OCI-LY1 (cell line): ENCODE measurements at regions not wholly inside any gene's neighbourhood (a gene's known extent, or its start where the extent isn't known, plus 50 kb on each side); places are given as distances from the start of the nearest gene placed in this dataset.

Source experiments
- H2AFZ ChIP-seq: fragments of 200-600 bp; sonication (generic), shearing (Covaris generic); 2 replicates; pipeline ENCODE4 v1.6.0; 2014; ENCODE audit warnings: antibody characterized with exemption, mild to moderate bottlenecking, low read length
- H3F3A ChIP-seq: fragments of 200-600 bp; sonication (generic), shearing (Covaris generic); 2 replicates; pipeline ENCODE4 v1.6.0; 2014; ENCODE audit warnings: mild to moderate bottlenecking, antibody characterized with exemption, low read length, moderate library complexity; ENCODE audit not compliant: insufficient read depth
- H3K27ac ChIP-seq: fragments of 200-600 bp; sonication (generic); 2 replicates; pipeline ENCODE4 v1.5.1; 2014; ENCODE audit warnings: low read length, mixed run types, mild to moderate bottlenecking, low read depth; ENCODE audit not compliant: poor library complexity, severe bottlenecking
- H3K27me3 ChIP-seq: fragments of 200-600 bp; sonication (generic); 2 replicates; pipeline ENCODE4 v1.6.0; 2014; ENCODE audit warnings: antibody characterized with exemption, mild to moderate bottlenecking, low read length, moderate library complexity; ENCODE audit not compliant: insufficient read depth
- H3K36me3 ChIP-seq: fragments of 200-600 bp; sonication (generic); 2 replicates; pipeline ENCODE4 v1.6.1; 2014; ENCODE audit warnings: mild to moderate bottlenecking, antibody characterized with exemption, low read length, moderate library complexity, mixed read lengths; ENCODE audit not compliant: insufficient read depth
- H3K4me1 ChIP-seq: fragments of 200-600 bp; sonication (generic); 2 replicates; pipeline ENCODE4 v1.5.1; 2014; ENCODE audit warnings: mild to moderate bottlenecking, low read length, moderate library complexity; ENCODE audit not compliant: insufficient read depth, severe bottlenecking
- H3K4me2 ChIP-seq: fragments of 200-600 bp; sonication (generic), shearing (Covaris generic); 2 replicates; pipeline ENCODE4 v1.6.1; 2014; ENCODE audit warnings: low read length
- H3K4me3 ChIP-seq: fragments of 200-600 bp; sonication (generic); 2 replicates; pipeline ENCODE4 v1.5.1; 2014; ENCODE audit warnings: low read length, low read depth, mild to moderate bottlenecking, mixed read lengths; ENCODE audit not compliant: poor library complexity, severe bottlenecking
- H3K79me2 ChIP-seq: fragments of 200-600 bp; shearing (Covaris generic); 2 replicates; pipeline ENCODE4 v1.6.1; 2016; ENCODE audit warnings: mixed run types, low read length, mixed read lengths; ENCODE audit not compliant: insufficient read depth
- H3K9ac ChIP-seq: fragments of 200-600 bp; sonication (generic), shearing (Covaris generic); 2 replicates; pipeline ENCODE4 v1.6.1; 2014; ENCODE audit warnings: mild to moderate bottlenecking, low read length, mixed read lengths
- H3K9me2 ChIP-seq: fragments of 200-600 bp; sonication (generic), shearing (Covaris generic); 2 replicates; pipeline ENCODE4 v1.6.1; 2014; ENCODE audit warnings: low read depth, mild to moderate bottlenecking, low read length, mixed read lengths
- H3K9me3 ChIP-seq: fragments of 200-600 bp; shearing (Covaris generic); 2 replicates; pipeline ENCODE4 v1.6.1; 2014; ENCODE audit warnings: low read length, mixed read lengths
- H4K20me1 ChIP-seq: fragments of 200-600 bp; sonication (generic), shearing (Covaris generic); 2 replicates; pipeline ENCODE4 v1.6.0; 2016; ENCODE audit warnings: mild to moderate bottlenecking, low read length; ENCODE audit not compliant: insufficient read depth
- EZH2 ChIP-seq: fragments of 200-600 bp; sonication (generic), shearing (Covaris generic); IDR thresholded peaks from 2 replicates; pipeline ENCODE4 v1.8.0; 2017; ENCODE audit warnings: borderline replicate concordance, mixed run types, mild to moderate bottlenecking, antibody characterized with exemption, low read length, moderate library complexity, mixed read lengths
- TF ChIP-seq, protein P1 (sequence below): fragments of 200-600 bp; sonication (generic), shearing (Covaris generic); IDR thresholded peaks from 2 replicates; pipeline ENCODE4 v1.5.1; 2017; ENCODE audit warnings: mild to moderate bottlenecking, antibody characterized with exemption, low read length, moderate library complexity, mixed read lengths

DNA sequence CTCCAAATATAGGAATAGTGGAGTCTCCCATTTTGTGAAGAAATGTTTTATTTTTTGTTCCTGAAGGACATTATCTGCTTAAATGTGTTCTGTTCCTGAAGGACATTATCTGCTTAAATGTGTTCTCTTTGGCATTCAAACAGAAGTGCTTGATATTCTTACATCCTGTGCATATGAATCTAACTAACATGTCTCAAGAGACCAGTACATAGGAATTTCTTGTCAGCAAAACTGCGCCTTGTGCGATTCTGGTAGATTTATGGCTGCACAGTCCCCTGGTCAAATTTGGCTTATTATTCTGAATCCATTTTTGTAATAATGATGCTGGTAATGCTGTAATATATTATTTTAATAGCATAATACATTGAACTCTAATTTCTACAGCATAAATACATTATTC is 722.4 kb downstream of the NOVA1 start:
- Histone ChIP-seq H3K9me3 (no peaks in the 10 kb centered on the region), H3K9ac (no peak overlapping the region)

DNA sequence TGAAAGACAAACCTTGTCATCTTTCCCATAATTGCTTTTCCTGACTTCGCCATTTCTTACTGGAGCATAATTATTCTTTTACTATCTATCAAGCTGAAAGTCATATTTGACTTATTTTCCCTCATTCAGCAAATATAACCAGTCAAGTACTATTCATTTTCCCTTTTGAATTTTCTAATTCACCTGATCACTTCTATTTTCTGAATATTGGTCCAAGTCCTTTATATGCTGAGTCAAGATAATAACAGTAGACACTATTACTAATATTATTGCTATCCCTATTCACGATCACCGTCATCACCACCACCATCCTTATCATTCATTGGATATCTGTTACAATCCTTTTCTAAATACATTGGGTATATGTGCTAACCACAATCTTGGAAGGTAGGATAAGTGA is 728.0 kb downstream of the NOVA1 start:
- no peak overlapping the region for H3K27ac ChIP-seq
- no peaks in the 10 kb centered on the region for H3K36me3 ChIP-seq
- H3K9me3 ChIP-seq, result no peaks in the 10 kb centered on the region
- TF ChIP-seq EZH2, result no peak
- TF ChIP-seq, protein P1, sequence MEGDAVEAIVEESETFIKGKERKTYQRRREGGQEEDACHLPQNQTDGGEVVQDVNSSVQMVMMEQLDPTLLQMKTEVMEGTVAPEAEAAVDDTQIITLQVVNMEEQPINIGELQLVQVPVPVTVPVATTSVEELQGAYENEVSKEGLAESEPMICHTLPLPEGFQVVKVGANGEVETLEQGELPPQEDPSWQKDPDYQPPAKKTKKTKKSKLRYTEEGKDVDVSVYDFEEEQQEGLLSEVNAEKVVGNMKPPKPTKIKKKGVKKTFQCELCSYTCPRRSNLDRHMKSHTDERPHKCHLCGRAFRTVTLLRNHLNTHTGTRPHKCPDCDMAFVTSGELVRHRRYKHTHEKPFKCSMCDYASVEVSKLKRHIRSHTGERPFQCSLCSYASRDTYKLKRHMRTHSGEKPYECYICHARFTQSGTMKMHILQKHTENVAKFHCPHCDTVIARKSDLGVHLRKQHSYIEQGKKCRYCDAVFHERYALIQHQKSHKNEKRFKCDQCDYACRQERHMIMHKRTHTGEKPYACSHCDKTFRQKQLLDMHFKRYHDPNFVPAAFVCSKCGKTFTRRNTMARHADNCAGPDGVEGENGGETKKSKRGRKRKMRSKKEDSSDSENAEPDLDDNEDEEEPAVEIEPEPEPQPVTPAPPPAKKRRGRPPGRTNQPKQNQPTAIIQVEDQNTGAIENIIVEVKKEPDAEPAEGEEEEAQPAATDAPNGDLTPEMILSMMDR, result no peak
- H3K4me1 ChIP-seq, result no peaks in the 10 kb centered on the region
- H3K4me2 ChIP-seq, result no peak overlapping the region
- H4K20me1 ChIP-seq, result no peaks in the 10 kb centered on the region
- no peak overlapping the region for H2AFZ ChIP-seq
- H3K9me2 ChIP-seq, result no peaks in the 10 kb centered on the region
- no peaks in the 10 kb centered on the region for H3K27me3 ChIP-seq
- H3K9ac ChIP-seq, result no peak overlapping the region
- no peaks in the 10 kb centered on the region for H3K79me2 ChIP-seq
- H3K4me3 ChIP-seq, result no peak overlapping the region
- H3F3A ChIP-seq, result no peaks in the 10 kb centered on the region

More for the DNA sequence above, 722.4 kb downstream of the NOVA1 start:
- no peaks in the 10 kb centered on the region for H4K20me1 ChIP-seq
- no peaks in the 10 kb centered on the region for H3K79me2 ChIP-seq
- no peak overlapping the region for H3K4me2 ChIP-seq
- no peaks in the 10 kb centered on the region for H3K27me3 ChIP-seq
- no peaks in the 10 kb centered on the region for H3F3A ChIP-seq
- H3K36me3 ChIP-seq, result no peaks in the 10 kb centered on the region
- no peak overlapping the region for H3K4me3 ChIP-seq
- H3K9me2 ChIP-seq, result no peaks in the 10 kb centered on the region
- H3K4me1 ChIP-seq, result no peaks in the 10 kb centered on the region
- H3K27ac ChIP-seq, result no peak overlapping the region
- TF ChIP-seq, protein P1, result no peak
- no peak for TF ChIP-seq EZH2
- no peak overlapping the region for H2AFZ ChIP-seq

DNA sequence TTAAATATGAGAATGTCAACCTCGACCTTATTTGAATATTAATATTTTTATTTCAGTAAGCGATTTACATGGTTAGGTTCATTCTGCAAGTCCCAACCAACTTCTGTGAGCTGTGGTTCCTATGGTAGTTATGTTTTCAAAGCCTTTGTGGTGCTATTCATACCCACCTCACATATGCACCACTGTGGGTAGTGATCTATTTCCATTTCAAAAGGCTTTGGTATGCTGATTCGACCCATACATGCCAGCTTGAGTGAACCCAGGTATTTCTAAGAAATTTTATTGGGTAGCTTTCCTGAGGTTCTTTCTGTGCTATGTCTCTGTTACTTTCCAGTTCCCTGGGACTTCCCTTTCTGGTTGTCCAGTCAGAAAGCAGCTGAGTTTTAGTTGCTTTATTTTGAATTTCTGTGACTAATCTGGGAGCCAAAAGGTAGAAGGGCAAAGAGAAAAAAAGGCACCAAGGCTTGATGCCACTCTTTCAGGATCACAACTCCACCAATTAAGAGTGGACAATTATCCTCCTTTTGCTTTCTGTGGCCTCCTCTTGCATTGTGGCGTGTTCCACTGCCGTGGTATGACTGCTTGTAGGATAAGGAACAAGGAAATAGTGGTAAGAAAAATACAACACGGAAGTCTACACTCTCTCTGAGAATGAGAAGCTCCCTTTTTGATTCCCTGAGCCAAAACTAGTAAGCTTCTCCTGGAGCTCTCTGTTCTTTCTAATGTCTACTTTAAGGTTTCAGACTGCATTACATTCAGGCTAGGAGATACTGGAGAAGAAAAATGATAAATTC is 729.1 kb downstream of the NOVA1 start:
- no peaks in the 10 kb centered on the region for H3K4me1 ChIP-seq
- H3K27ac ChIP-seq, result no peak overlapping the region
- H3K4me2 ChIP-seq, result no peak overlapping the region
- no peaks in the 10 kb centered on the region for H3K9me3 ChIP-seq
- no peak for TF ChIP-seq EZH2
- TF ChIP-seq, protein P1, result no peak
- no peaks in the 10 kb centered on the region for H3K27me3 ChIP-seq
- H3F3A ChIP-seq, result no peaks in the 10 kb centered on the region
- no peak overlapping the region for H3K4me3 ChIP-seq
- H3K36me3 ChIP-seq, result no peaks in the 10 kb centered on the region
- H3K79me2 ChIP-seq, result no peaks in the 10 kb centered on the region
- H3K9ac ChIP-seq, result no peak overlapping the region
- no peak overlapping the region for H2AFZ ChIP-seq
- H3K9me2 ChIP-seq, result no peaks in the 10 kb centered on the region
- no peaks in the 10 kb centered on the region for H4K20me1 ChIP-seq
